ENCODE measurements at regions not wholly inside any gene's neighbourhood (a gene's known extent, or its start where the extent isn't known, plus 50 kb on each side); places are given as distances from the start of the nearest gene placed in this dataset.

DNA sequence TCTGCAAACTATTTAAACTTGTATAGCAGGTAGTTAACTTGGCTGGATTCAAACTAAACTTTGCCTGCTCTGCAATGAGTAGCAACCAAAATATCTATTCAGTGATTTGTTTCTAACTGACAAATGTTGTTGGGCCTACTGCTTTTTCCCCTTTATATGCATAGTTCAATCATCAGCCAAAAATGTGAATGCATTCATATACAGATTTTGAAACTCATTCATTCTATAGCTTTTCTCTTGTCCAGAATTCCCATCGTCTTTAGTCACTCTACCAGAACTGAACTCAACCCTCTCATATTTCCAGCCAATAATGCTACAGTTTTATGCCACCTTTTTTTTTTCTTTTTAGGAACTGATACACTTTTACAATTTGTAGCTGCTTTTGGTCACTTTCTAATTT lies 599.8 kb downstream of the RPL10L start:
- TF ChIP-seq EZH2phosphoT487 (IDR thresholded peaks at IDR 0.05; ENCODE audit: borderline replicate concordance, low read length) (no peak), CTCF (conservative IDR thresholded peaks at IDR 0.05; ENCODE audit: low read depth, low read length) (no peak), EZH2 (IDR thresholded peaks at IDR 0.05; ENCODE audit: low read length, unreplicated experiment) (no peak)
